HG03159 (cell line): ENCODE measurements at regions not wholly inside any gene's neighbourhood (a gene's known extent, or its start where the extent isn't known, plus 50 kb on each side); places are given as distances from the start of the nearest gene placed in this dataset.

Experiments
- ATAC-seq: cut with Tn5 transposase; IDR thresholded peaks from one replicate; pipeline ENCODE4 v1.9.1; 2021; ENCODE audit warnings: mild to moderate bottlenecking, moderate library complexity; ENCODE audit not compliant: unreplicated experiment

DNA sequence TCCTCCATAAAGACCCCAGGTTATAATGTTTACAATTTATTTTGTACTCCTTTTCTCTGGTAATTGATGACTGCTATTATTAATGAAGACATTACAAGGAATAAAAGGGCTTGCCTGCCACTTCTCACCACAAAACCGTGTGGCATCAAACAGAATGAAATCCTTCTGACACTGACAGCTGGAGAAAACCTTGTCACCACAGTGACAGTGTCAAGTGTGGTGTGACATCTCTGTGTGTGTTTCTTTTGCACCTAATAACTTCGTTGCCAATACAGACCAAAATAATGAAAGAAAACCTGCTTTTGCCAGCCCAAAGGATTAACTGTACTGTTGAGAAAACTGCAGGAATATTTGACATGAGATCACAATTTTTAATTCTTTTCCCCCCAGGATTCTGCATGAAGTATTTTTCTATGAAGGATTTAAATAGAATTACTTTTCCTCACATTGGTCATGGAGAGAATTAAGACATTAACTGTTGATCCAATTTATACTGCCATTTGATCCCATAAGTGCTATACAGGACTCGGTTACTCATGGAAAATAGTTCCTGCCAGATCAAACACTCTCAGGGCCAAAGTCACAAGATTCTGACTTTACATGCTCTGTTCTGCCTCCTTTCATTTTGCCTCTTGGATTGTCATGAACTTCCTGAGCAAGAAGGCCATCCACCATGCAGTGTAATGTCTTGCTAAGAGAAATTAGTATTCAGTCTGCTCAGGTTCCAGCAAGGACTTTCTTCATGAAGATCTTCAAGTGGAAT, 60.4 kb upstream of the IFNG-AS1 start:
- ATAC-seq, result no peak

DNA sequence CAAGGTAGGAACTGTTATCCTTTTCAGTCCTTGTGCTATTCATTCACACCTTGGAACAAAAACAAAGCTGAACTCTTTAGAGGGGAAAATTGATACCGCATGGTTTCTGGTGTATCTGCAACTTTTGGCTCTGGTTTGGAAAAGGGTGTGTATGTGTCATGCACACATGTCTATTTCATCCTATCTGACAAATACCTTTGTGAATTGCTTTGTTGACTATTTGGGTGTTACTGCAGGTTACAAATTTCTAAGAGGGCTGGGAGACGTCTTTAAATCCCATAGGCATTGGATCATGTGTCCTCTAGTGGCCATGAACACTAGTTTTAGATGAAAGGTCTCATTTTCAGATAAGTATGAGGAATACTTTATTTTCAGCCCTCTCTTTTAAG, 59.9 kb upstream of the IFNG-AS1 start:
- no peak for ATAC-seq

GRCh38 chr12:67937822-67938221, 51.4 kb upstream of the IFNG-AS1 start:
- no peak for ATAC-seq
